Brain microvascular endothelial cell (primary cell): ENCODE measurements at regions not wholly inside any gene's neighbourhood (a gene's known extent, or its start where the extent isn't known, plus 50 kb on each side); places are given as distances from the start of the nearest gene placed in this dataset.

Experiments used
- DNase-seq: peaks from one replicate; pipeline ENCODE4 v3.0.0-alpha.2; 2020
- H3K27ac ChIP-seq: fragments of 250-450 bp; sonication (Bioruptor Pico); 2 replicates; pipeline ENCODE4 v1.5.1; 2020; ENCODE audit warnings: mild to moderate bottlenecking, moderate library complexity
- H3K27me3 ChIP-seq: fragments of 250-450 bp; sonication (Bioruptor Pico); replicated peaks from 2 replicates; pipeline ENCODE4 v1.5.1; 2020; ENCODE audit warnings: mild to moderate bottlenecking
- H3K36me3 ChIP-seq: fragments of 250-450 bp; sonication (Bioruptor Pico); replicated peaks from 2 replicates; pipeline ENCODE4 v1.5.1; 2020; ENCODE audit warnings: mild to moderate bottlenecking
- H3K4me3 ChIP-seq: 2 replicates; pipeline ENCODE4 v1.5.1; 2011; ENCODE audit warnings: low read depth, mild to moderate bottlenecking, control low read depth, low read length, moderate library complexity
- in situ Hi-C: cut with HindIII; loops from 2 replicates; pipeline ENCODE4 v1.10.0; 2017; ENCODE audit warnings: low sequenced_read_pairs, low pct_ligation_motif_present
- TF ChIP-seq, protein P1 (sequence below): IDR thresholded peaks from 2 replicates; pipeline ENCODE4 v1.5.1; 2011; ENCODE audit warnings: low read depth, mild to moderate bottlenecking, moderate library complexity, low read length, control low read depth, inconsistent platforms; ENCODE audit errors: missing control alignments

DNA sequence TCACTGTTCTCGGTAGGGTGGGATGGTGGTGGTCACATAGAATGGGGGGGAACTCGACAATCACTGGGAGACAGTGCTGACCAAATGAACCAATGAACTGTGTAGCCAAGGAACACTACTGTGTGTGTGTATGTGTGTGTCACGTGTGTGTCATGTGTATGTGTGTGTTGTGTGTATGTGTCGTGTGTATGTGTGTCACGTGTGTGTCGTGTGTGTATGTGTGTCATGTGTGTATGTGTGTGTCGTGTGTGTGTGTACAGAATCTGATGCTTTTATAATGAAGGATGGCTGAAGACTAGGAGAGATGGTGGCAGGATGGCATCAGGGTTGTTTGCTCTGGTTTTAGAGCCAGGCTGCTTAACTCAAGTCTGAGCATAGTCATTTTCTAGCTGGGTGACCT, 99.1 kb upstream of the DUSP22 start:
- TF ChIP-seq, protein P1, sequence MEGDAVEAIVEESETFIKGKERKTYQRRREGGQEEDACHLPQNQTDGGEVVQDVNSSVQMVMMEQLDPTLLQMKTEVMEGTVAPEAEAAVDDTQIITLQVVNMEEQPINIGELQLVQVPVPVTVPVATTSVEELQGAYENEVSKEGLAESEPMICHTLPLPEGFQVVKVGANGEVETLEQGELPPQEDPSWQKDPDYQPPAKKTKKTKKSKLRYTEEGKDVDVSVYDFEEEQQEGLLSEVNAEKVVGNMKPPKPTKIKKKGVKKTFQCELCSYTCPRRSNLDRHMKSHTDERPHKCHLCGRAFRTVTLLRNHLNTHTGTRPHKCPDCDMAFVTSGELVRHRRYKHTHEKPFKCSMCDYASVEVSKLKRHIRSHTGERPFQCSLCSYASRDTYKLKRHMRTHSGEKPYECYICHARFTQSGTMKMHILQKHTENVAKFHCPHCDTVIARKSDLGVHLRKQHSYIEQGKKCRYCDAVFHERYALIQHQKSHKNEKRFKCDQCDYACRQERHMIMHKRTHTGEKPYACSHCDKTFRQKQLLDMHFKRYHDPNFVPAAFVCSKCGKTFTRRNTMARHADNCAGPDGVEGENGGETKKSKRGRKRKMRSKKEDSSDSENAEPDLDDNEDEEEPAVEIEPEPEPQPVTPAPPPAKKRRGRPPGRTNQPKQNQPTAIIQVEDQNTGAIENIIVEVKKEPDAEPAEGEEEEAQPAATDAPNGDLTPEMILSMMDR: no peak
- no peaks in the 10 kb centered on the region for H3K27me3 ChIP-seq
- in situ Hi-C loops: no loop called here
- H3K36me3 ChIP-seq: no peaks in the 10 kb centered on the region
- H3K27ac ChIP-seq: no peak overlapping the region
- H3K4me3 ChIP-seq: no peak overlapping the region
- no peak for DNase-seq

DNA sequence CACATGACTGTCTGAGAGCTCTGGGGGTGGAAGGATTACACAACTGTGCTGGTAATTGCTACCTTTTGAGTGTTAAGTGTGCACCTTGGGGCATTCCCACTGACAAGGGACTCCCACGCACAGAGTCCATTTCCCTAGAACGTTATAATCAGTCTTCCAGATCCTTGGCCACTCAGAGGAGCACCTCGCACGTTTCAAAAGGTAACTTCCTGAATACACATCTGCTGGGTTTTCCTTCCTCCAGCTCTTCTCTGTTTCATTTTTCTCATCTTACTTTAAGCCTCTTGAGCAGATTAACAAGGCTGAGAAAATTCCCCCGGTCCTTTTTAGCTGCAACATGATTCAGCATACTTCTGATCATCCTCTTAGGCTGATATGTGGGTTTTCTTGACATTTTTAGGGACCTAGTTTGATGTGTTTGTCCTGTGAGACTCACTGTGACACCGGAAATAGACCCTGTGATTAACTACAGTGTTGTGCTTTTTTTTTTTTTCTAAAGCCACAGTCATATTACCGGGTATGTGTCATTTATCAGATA, 98.4 kb upstream of the DUSP22 start:
- Histone ChIP-seq H3K36me3 (no peaks in the 10 kb centered on the region), H3K27ac (no peak overlapping the region), H3K4me3 (no peak overlapping the region), H3K27me3 (no peaks in the 10 kb centered on the region)
- in situ Hi-C loops: no loop called here
- TF ChIP-seq, protein P1: no peak
- DNase-seq: no peak

DNA sequence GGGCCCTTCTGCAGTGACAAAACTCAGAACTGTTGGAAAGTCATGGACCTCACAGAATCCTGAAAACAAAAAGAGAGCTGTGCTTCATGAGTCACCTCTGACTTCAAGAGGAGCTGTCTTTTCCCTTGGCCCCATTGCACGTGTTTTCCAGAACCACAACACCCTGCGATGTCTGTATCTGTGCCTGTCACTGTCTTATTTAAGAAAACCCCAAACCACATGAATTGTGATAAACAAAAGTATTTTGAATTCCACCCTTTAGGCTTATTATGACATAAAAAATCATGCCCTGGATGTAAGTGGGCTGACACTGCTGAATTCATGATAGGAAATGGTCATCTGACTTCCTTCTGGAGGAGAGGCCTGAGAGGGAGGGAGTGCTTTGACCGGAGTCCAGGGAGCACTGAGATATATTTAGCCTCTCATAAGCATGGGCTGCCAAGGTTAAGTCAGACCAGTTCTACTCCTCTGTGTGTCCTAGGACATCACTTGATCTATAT, 96.4 kb upstream of the DUSP22 start:
- Histone ChIP-seq H3K36me3 (no peaks in the 10 kb centered on the region), H3K27ac (no peak overlapping the region), H3K27me3 (no peaks in the 10 kb centered on the region), H3K4me3 (no peak overlapping the region)
- in situ Hi-C loops: no loop called here
- no peak for DNase-seq
- TF ChIP-seq, protein P1: no peak

DNA sequence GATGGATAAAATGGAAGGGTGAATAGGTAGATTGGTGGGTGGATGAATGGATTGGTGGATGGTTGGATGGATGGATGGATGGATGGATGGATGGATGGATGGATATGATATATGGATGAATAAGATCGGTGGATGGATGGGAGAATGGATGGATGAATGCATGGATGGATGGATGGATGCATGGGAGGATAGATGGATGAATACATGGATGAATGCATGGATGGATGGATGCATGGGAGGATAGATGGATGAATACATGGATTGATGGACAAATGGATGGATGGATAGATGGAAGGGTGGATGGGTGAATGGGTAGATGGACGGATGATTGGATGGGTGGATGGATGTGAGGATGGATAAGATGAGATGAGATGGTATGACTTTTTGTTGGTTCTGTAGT, 95.7 kb upstream of the DUSP22 start:
- Histone ChIP-seq H3K36me3 (no peaks in the 10 kb centered on the region), H3K27ac (no peak overlapping the region), H3K4me3 (no peak overlapping the region), H3K27me3 (no peaks in the 10 kb centered on the region)
- DNase-seq: no peak
- in situ Hi-C loops: no loop called here
- TF ChIP-seq, protein P1: no peak

DNA sequence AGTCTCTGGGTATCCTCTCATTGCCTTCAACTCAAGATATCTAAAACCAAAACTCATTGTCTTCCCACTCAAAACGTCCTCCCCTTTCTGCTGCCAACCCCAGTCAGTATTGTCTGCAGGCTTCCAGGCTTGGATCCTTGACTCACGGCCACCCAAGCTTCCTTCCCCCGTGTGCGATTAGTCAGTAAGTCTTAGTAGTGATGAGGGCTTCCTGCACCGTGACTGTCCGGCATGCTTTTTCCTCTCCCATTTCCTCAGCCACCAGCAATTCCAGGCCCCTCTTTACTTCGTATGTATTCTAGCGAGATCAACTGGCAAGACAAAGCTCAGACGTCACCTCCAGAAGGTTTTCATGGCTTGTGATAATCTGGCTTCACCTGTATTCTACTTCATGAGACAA, 88.6 kb upstream of the DUSP22 start:
- TF ChIP-seq, protein P1: no peak
- Histone ChIP-seq H3K27me3 (no peaks in the 10 kb centered on the region), H3K27ac (no peak overlapping the region), H3K4me3 (no peak overlapping the region), H3K36me3 (no peaks in the 10 kb centered on the region)
- no peak for DNase-seq
- in situ Hi-C loops: no loop called here

DNA sequence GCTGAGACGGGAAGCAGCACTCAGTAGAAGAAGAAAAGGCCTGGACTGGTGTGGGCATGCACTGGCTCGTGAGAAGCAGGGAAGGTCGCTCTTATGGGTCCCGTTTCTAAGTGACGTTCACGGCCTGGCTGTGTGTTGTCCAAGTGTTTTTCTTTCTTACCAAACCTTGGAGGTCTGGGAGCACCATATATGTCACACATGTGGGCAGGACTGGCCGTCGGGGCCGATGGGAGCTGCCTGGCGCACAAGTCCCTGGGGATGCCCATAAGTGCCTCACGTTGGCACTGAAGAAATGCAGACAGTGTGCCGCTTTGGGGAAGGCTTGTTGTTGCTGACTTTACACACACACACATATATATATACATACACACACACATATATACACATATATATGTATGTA, 86.0 kb upstream of the DUSP22 start:
- Histone ChIP-seq H3K4me3 (no peak overlapping the region), H3K36me3 (no peaks in the 10 kb centered on the region), H3K27ac (no peak overlapping the region), H3K27me3 (no peaks in the 10 kb centered on the region)
- TF ChIP-seq, protein P1: no peak
- in situ Hi-C loops: no loop called here
- DNase-seq: no peak
